ENCODE measurements at regions not wholly inside any gene's neighbourhood (a gene's known extent, or its start where the extent isn't known, plus 50 kb on each side); places are given as distances from the start of the nearest gene placed in this dataset.

DNA sequence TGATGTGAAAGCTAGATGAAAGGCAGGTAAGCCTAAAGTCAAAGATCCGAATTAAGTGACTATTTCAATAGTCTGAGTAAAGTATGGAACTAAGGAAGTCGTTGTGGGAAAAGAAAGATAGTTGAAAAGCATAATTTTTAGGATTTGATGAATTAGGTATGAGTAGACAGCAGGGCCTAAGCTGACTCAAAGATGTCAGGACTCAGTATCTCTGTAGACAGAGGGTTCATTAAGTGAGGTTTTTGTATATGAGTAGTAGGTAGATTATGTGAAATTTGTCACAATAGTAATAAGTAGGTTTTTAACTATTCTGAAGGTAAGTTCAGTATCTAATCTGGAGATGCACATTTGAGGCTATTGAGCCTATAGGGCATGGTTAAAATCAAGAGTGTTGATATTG lies 196.4 kb downstream of the RASSF9 start:
- DNase-seq (ENCODE audit: low read depth in 3 of 3), result no peak

DNA sequence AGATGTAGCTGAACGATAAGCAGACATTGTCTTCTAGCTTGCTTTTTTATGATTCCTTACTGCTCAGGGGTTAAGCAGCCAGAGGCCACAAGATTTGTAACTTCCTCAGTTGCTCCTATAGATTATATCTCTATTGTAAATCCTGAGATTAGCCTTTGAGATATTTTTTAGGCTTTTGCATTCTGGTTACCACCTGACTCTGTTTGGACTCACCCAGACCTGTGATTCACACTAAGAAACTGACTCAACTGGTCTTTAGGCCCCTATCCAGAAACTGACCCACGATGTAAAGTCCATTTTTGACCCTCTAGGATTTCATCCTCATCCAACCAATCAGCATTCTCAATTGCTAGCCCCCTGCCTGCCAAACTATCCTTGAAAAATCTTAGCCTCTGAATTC lies 194.4 kb downstream of the RASSF9 start:
- no peak for DNase-seq (ENCODE audit: low read depth in 3 of 3)

- DNase-seq (ENCODE audit: low read depth in 3 of 3), result no peak
These were observed 193.9 kb downstream of the RASSF9 start for GRCh38 chr12:85642288-85642687.

- DNase-seq (ENCODE audit: low read depth in 3 of 3), result no peak
These were observed 193.4 kb downstream of the RASSF9 start for GRCh38 chr12:85642808-85643207.

DNA sequence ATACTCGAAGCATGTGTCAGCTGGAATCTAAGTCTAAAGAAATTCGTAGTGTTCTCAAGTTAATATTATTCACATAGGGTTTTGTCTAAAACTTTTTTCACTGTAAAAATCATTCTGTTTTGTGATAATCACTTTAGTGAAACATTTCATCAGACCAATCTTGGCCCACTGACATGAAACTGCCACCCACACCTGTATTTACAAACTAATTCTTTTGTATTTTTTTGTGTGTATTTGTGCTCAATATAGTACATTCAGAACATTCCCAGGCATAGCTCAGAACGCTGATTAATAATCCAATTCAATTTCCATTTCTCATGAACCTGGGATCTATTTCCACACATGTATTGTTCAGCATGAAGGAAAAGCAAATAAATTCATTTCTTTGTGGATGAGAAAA lies 191.7 kb downstream of the RASSF9 start:
- no peak for DNase-seq (ENCODE audit: low read depth in 3 of 3)

DNA sequence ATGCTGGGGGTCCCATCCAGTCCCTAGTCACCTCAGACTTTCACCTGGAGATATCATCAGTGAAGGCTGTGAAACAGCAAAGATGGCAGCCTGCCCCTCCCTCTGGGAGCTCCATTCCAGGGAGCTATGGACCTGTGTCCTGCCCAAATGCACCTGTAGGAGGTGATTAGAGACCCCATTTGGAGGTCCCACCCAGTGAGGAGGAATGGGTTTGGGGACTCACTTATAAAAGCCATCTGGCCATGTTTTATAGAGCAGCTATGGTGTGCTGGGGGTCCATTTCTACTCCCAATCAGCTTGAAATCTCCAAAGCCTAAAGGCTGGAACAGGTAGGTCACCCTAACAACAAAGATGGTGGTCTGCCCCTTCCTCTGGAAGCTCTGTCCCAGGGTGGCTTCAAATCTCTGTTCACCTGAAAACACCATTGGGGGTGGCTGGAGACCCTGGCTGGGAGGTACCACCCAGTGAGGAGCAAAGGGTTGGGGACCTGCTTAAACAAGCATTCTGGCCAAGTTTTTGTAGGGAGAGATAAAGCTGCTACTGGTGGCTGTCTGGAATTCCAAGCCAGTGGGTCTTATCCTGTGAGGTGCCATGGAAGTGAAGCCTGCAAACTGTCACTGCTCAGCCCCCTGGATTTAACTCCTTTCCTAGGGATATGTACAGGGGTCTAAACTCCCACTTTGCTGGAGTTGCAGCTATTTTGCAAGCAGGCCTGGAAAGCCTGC lies 182.3 kb downstream of the RASSF9 start:
- no peak for DNase-seq (ENCODE audit: low read depth in 3 of 3)

DNA sequence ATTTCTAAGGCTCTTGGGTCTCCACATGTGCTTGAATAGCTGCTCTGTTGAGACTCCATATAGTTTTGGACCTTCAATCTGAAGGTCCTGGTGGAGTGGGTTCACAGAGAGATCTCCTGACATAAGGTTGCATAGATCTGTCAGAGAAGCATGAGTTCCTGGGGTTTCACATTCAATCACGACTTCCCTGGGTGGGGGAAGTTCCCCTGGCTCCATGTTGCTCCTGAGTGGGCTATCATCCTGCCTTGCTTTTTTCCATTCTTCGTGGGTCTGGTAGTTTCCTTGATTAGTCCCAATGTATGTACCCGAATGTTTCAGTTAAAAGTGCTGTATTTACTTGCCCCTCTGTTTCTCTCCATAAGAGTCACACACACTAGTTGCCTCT lies 181.8 kb downstream of the RASSF9 start:
- DNase-seq (ENCODE audit: low read depth in 3 of 3), result no peak

DNA sequence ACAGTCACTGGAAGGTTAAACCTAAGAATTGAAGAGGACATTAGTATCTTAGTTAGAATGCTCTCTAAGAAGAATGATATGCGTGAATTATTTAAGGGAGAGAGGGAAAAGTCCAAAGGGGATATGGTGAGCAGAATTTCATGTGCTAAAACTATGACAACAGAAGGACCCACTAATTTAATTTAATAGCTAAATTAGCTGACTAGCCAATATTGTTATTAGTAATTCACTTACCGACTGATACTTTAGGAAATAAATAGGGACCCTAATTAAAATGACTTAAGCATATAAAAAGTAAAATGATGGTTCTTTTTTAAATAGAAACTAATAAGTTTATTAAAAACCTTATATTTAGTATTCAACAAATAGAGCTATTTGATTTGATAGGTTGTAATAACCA lies 179.6 kb downstream of the RASSF9 start:
- no peak for DNase-seq (ENCODE audit: low read depth in 3 of 3)

DNA sequence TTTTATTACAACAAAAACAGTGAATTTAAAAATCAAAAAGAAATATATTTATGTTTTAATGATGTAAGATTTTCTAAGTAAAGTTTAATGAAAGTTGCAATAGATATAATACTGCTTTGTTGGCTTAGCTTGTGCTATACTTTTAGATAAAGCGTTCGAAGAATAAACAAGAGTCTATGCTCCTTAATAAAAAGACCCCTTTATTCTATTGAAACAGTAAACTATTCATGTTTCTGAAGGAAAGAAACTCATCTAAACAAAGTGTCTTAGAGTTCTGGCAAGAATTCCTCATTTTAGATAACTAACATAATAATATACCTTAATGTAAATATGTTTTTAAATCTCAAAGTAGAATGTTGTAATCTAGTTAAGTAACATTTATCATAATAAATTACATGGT lies 179.0 kb downstream of the RASSF9 start:
- no peak for DNase-seq (ENCODE audit: low read depth in 3 of 3)

DNA sequence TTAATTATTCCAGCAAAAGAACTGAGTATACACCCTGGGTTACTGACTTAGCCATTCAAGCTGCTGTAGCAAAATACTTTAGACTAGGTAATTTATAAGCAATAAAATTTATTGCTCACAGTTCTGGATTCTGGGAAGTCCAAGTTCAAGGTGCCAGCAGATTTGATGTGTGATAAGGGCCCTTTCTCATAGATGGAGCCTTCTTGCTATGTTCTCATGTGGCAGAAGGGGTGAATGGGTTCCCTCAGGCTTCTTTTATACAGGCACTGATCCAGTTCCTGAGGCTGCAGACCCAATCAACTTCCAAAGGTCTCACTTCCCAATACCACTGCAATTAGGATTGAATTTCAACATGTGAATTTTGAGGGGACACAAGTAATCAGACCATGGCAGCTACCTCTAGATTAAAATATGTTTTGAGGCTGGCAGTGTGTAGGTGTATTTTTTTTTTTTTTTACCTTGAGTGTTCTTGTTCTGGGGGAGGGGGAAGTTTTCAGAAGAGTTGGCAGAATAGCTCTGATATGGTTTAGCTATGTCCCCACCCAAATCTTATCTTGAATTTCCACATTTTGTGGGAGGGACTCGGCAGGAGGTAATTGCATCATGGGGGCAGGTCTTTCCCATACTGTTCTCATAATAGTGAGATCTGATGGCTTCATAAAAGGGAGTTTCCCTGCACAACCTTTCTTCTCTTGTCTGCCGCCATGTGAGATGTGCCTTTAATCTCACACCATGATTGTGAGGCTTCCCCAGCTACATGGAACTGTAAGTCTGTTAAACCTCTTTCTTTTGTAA lies 178.2 kb downstream of the RASSF9 start:
- DNase-seq (ENCODE audit: low read depth in 3 of 3), result no peak

DNA sequence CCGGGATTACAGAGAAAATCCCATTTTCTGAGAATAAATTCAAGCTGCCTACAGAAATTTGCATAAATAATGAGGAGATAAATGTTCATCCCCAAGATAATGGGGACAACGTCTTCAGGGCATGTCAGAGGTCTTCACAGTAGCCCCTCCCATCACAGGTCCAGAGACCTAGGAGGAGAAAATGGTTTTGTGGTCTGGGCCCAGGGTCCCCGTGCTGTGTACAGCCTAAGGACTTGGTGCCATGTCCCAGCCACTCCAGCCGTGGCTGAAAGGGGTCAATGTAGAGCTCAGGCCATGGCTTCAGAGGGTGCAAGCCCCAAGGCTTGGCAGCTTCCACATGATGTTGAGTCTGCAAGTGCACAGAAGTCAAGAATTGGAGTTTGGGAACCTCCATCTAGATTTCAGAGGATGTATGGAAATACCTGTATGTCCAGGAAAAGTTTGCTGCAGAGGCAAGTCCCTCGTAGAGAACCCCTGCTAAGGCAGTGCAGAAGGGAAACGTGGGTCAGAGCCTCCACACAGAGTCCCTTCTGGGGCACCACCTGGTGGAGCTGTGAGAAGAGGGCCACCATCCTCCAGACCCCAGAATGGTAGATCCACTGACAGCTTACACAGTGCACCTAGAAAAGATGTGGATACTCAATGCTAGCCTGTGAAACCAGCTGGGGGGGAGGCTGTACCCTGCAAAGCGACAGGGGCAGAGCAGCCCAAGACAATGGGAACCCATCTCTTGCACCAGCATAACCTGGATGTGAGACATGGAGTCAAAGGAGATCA lies 176.3 kb downstream of the RASSF9 start:
- DNase-seq (ENCODE audit: low read depth in 3 of 3), result no peak

- no peak for DNase-seq (ENCODE audit: low read depth in 3 of 3)
These were observed 174.6 kb downstream of the RASSF9 start for GRCh38 chr12:85661461-85662206.

GRCh38 chr12:85662207-85662602 lies 174.0 kb downstream of the RASSF9 start:
- DNase-seq (ENCODE audit: low read depth in 3 of 3), result no peak

DNA sequence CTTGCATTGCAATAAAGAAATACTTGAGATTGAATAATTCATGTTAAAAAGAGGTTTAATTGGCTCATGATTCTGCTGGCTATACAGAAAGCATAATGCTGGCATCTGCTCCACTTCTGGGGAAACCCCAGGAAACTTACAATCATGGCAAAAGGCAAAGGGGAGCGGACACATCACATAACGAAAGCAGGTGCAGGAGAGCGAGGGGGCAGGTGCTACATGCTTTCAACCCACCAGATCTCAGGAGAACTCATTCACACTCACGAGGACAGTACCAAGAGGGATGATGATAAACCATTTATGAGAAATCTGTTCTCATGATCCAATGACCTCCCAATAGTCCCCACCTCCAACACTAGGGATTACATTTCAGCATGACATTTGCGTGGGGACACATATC lies 172.6 kb downstream of the RASSF9 start:
- no peak for DNase-seq (ENCODE audit: low read depth in 3 of 3)

GRCh38 chr12:85664429-85664828 lies 171.8 kb downstream of the RASSF9 start:
- no peak for DNase-seq (ENCODE audit: low read depth in 3 of 3)

GRCh38 chr12:85669911-85670310 lies 166.3 kb downstream of the RASSF9 start:
- DNase-seq (ENCODE audit: low read depth in 3 of 3), result no peak

DNA sequence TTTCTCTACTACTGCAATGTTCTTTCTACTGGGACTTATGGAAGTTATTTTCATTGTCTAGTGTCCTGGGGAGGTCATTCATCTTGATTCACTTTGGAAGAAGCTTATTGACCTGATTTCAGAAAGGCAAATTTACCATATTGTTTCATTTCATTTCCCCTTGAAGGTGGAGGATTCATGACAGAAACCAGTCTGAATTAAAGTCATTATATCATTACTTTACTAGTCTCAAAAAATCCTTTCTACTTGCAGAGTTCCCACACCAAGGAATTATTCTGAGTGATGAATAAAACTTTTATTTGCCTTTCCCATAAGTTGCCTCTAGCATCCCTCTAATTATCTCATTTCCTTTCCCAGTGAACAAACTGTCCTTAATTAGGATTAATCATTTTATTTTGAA lies 163.8 kb downstream of the RASSF9 start:
- DNase-seq (ENCODE audit: low read depth in 3 of 3), result no peak

- no peak for DNase-seq (ENCODE audit: low read depth in 3 of 3)
These were observed 162.2 kb downstream of the RASSF9 start for GRCh38 chr12:85673921-85674420.

DNA sequence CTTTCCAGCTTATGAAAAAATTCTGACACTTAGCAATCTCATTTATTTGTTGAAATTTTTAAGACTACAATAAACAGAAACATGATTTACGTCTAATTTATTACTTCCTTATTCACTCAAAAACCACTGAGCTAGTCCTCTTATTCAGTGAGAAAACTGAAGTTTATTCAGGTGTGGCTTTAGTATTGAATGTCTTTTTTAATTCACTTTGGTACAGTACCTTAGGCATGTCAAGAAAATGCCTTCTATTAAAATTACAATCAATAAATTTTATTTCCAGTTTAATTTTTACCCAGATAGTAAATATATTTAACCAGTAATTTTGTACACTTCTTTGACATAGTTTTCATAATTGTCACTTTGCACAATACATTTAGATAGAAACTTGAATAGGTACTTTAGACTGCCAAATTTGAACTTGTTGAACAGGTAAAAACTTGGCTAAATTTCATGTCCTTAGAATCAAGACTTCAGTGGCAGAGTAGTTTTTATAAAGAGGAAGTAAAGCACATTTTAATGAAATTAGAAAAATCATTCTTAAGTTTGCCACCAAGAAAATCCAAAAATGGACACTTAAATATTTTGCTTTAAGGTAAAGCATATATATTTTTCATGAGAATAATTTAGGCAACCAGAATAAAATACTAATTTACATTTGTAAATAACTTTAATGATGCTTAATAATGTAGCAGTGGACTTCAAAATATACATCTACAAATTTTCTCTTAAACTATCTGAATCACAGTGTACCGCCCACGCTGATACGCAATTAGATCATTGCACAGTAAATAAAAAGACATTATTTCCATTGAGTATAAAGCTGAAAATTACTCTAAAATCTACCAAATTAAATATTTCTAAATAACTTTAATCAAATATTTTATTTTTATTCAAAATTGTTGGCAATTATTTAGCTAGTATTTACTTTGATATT lies 159.1 kb downstream of the RASSF9 start:
- DNase-seq (ENCODE audit: low read depth in 3 of 3), result no peak

GRCh38 chr12:85679296-85679695 lies 156.9 kb downstream of the RASSF9 start:
- no peak for DNase-seq (ENCODE audit: low read depth in 3 of 3)

DNA sequence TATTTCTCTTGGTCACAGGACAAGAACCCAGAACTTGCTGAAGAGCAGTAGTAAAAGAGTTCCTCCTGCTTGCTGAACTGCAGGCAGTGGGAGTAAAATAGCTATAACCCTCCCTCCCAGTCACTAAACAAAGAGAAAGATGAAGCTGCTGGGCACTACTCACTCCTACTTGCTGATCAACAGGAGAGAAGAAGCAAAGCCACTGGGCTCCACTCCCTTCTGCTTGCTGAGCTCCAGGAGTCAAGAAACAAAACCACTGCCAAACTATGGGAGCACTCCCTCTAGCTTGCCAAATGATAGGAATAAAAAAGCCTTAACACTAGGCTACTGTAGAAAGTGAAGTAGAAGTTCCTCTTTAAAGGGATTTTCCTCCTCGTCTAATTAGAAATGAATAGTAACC lies 155.3 kb downstream of the RASSF9 start:
- no peak for DNase-seq (ENCODE audit: low read depth in 3 of 3)
